ENCODE measurements at regions not wholly inside any gene's neighbourhood (a gene's known extent, or its start where the extent isn't known, plus 50 kb on each side); places are given as distances from the start of the nearest gene placed in this dataset.
"Not testable (repeated sequence)": the region's sequence is repeated elsewhere in the genome, so short reads cannot be mapped to it uniquely, and the experiment has no call there.

DNA sequence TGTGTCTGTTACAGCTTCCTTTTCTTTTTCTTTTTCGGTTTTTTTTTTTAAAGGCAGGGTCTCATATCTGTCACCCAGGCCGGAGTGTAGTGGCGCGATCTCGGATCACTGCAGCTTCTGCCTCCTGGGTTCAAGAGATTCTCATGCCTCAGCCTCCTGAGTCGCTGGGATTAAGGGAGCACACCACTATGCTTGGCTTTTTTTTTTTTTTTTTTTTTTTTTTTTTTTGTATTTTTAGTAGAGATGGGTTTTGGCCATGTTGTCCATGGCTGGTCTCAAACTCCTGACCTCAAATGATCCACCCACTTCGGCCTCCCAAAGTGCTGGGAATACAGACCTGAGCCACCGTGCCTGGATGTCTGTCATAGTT lies 74.3 kb upstream of the PRSS16 start:
- TF ChIP-seq, protein P1, sequence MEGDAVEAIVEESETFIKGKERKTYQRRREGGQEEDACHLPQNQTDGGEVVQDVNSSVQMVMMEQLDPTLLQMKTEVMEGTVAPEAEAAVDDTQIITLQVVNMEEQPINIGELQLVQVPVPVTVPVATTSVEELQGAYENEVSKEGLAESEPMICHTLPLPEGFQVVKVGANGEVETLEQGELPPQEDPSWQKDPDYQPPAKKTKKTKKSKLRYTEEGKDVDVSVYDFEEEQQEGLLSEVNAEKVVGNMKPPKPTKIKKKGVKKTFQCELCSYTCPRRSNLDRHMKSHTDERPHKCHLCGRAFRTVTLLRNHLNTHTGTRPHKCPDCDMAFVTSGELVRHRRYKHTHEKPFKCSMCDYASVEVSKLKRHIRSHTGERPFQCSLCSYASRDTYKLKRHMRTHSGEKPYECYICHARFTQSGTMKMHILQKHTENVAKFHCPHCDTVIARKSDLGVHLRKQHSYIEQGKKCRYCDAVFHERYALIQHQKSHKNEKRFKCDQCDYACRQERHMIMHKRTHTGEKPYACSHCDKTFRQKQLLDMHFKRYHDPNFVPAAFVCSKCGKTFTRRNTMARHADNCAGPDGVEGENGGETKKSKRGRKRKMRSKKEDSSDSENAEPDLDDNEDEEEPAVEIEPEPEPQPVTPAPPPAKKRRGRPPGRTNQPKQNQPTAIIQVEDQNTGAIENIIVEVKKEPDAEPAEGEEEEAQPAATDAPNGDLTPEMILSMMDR (IDR thresholded peaks at IDR 0.05): not testable (repeated sequence)
- TF ChIP-seq POLR2A (IDR thresholded peaks at IDR 0.05; ENCODE audit: low read depth); POLR2AphosphoS5 (IDR thresholded peaks at IDR 0.05); EP300 (IDR thresholded peaks at IDR 0.05): not testable (repeated sequence)
